K562 (cell line): ENCODE measurements at regions not wholly inside any gene's neighbourhood (a gene's known extent, or its start where the extent isn't known, plus 50 kb on each side); places are given as distances from the start of the nearest gene placed in this dataset.

Source experiments
- CHD4 ChIP-seq: fragments of 200-600 bp; sonication (generic); IDR thresholded peaks from 3 replicates; pipeline ENCODE4 v1.6.1; 2012; ENCODE audit warnings: low read depth, mild to moderate bottlenecking, mixed read lengths, low read length, inconsistent platforms; ENCODE audit not compliant: insufficient read depth, insufficient replicate concordance, poor library complexity, severe bottlenecking
- GTF2F1 ChIP-seq: IDR thresholded peaks from 2 replicates; pipeline ENCODE4 v1.6.1; 2011; ENCODE audit warnings: low read depth, low read length, improper control_type of control experiment
- RFX5 ChIP-seq: IDR thresholded peaks from 2 replicates; pipeline ENCODE4 v1.6.1; 2011; ENCODE audit warnings: low read depth, mild to moderate bottlenecking, improper control_type of control experiment, low read length
- SMC3 ChIP-seq: conservative IDR thresholded peaks from 2 replicates; pipeline ENCODE4 v1.6.1; 2011; ENCODE audit warnings: low read depth, low read length, improper control_type of control experiment; ENCODE audit not compliant: insufficient read depth
- USF2 ChIP-seq: sonication (generic); formaldehyde crosslinking; IDR thresholded peaks from 2 replicates; pipeline ENCODE4 v1.5.0; 2020; ENCODE audit warnings: missing genetic modification reagents

GRCh38 chr2:52308156-52308555 is 1276.2 kb upstream of the NRXN1 start:
- no peak for TF ChIP-seq USF2 (CRISPR knock-in tag)
- TF ChIP-seq SMC3, result no peak
- no peak for TF ChIP-seq GTF2F1
- TF ChIP-seq RFX5, result no peak
- no peak for TF ChIP-seq CHD4
